ENCODE measurements at regions not wholly inside any gene's neighbourhood (a gene's known extent, or its start where the extent isn't known, plus 50 kb on each side); places are given as distances from the start of the nearest gene placed in this dataset.

- no peak for DNase-seq
Observed at GRCh38 chr9:32218100-32218767, 166.2 kb upstream of the ACO1 start.

- DNase-seq: no peak
Observed at GRCh38 chr9:32220750-32221149, 163.7 kb upstream of the ACO1 start.

GRCh38 chr9:32234451-32234850 lies 150.0 kb upstream of the ACO1 start:
- DNase-seq: no peak

- no peak for DNase-seq
Observed at GRCh38 chr9:32247168-32247567, 137.3 kb upstream of the ACO1 start.

GRCh38 chr9:32248189-32248712 lies 136.2 kb upstream of the ACO1 start:
- DNase-seq: no peak

GRCh38 chr9:32251539-32251938 lies 132.9 kb upstream of the ACO1 start:
- no peak for DNase-seq

- no peak for DNase-seq
Observed at GRCh38 chr9:32253731-32254130, 130.7 kb upstream of the ACO1 start.

GRCh38 chr9:32255026-32255425 lies 129.4 kb upstream of the ACO1 start:
- DNase-seq: no peak

- no peak for DNase-seq
Observed at GRCh38 chr9:32258482-32258881, 126.0 kb upstream of the ACO1 start.

GRCh38 chr9:32260151-32260862 lies 124.1 kb upstream of the ACO1 start:
- DNase-seq: no peak

- DNase-seq: no peak
Observed at GRCh38 chr9:32264170-32264864, 120.1 kb upstream of the ACO1 start.

- no peak for DNase-seq
Observed at GRCh38 chr9:32265037-32265436, 119.4 kb upstream of the ACO1 start.

- no peak for DNase-seq
Observed at GRCh38 chr9:32278991-32279390, 105.5 kb upstream of the ACO1 start.

GRCh38 chr9:32289756-32290155 lies 94.7 kb upstream of the ACO1 start:
- DNase-seq: no peak

- no peak for DNase-seq
Observed at GRCh38 chr9:32291370-32291769, 93.1 kb upstream of the ACO1 start.

- no peak for DNase-seq
Observed at GRCh38 chr9:32292611-32293010, 91.8 kb upstream of the ACO1 start.

- DNase-seq: no peak
Observed at GRCh38 chr9:32293091-32293490, 91.4 kb upstream of the ACO1 start.

- DNase-seq: no peak
Observed at GRCh38 chr9:32294106-32294505, 90.3 kb upstream of the ACO1 start.

GRCh38 chr9:32300373-32300772 lies 84.1 kb upstream of the ACO1 start:
- no peak for DNase-seq

GRCh38 chr9:32304495-32304894 lies 79.9 kb upstream of the ACO1 start:
- no peak for DNase-seq

GRCh38 chr9:32306006-32306405 lies 78.4 kb upstream of the ACO1 start:
- DNase-seq: no peak

- no peak for DNase-seq
Observed at GRCh38 chr9:32319312-32319929, 65.0 kb upstream of the ACO1 start.

GRCh38 chr9:32322622-32323021 lies 61.8 kb upstream of the ACO1 start:
- DNase-seq: no peak

- no peak for DNase-seq
Observed at GRCh38 chr9:32326146-32326545, 58.3 kb upstream of the ACO1 start.

All from DMS79 (cell line).